Activated CD4-positive, alpha-beta memory T cell treated with anti-CD3 and anti-CD28 coated beads for 36 hours (primary cell): ENCODE measurements at regions not wholly inside any gene's neighbourhood (a gene's known extent, or its start where the extent isn't known, plus 50 kb on each side); places are given as distances from the start of the nearest gene placed in this dataset.

Experiments used
- CTCF ChIA-PET: fragments of 350-600 bp; sonication (Branson Sonifier 250); formaldehyde crosslinking; loops from one replicate; lab custom pipeline; 2021; ENCODE audit warnings: antibody characterized with exemption, inconsistent platforms; lab: Charles Lee
- POLR2A ChIA-PET: fragments of 350-600 bp; sonication (Branson Sonifier 250); formaldehyde crosslinking; loops from one replicate; lab custom pipeline; 2021; ENCODE audit warnings: antibody characterized with exemption; lab: Charles Lee
- DNase-seq: peaks from one replicate; pipeline ENCODE4 v3.0.0-alpha.2; 2020
- H3K27ac Mint-ChIP-seq: one replicate; pipeline ENCODE4 v1.8.0; 2021; ENCODE audit warnings: mixed read lengths
- H3K27me3 Mint-ChIP-seq: one replicate; pipeline ENCODE4 v1.8.0; 2021; ENCODE audit warnings: mixed read lengths
- H3K36me3 Mint-ChIP-seq: one replicate; pipeline ENCODE4 v1.8.0; 2021; ENCODE audit warnings: mixed read lengths
- H3K4me1 Mint-ChIP-seq: one replicate; pipeline ENCODE4 v1.8.0; 2021; ENCODE audit warnings: low read depth, mixed read lengths
- H3K4me3 Mint-ChIP-seq: one replicate; pipeline ENCODE4 v1.8.0; 2021; ENCODE audit warnings: mild to moderate bottlenecking, mixed read lengths
- H3K9me3 Mint-ChIP-seq: one replicate; pipeline ENCODE4 v1.8.0; 2021; ENCODE audit warnings: mixed read lengths
- intact Hi-C: fragments of 100-400 bp; cut with micrococcal nuclease; formaldehyde crosslinking; loops from one replicate; pipeline ENCODE4 v1.15.1; 2023

- Mint-ChIP-seq H3K4me1 (no peaks in the 10 kb centered on the region), H3K27me3 (peaks cover 1% of the 10 kb centered on the region), H3K36me3 (no peaks in the 10 kb centered on the region), H3K9me3 (peaks cover 16% of the 10 kb centered on the region), H3K27ac (no peak overlapping the region), H3K4me3 (no peak overlapping the region)
- CTCF ChIA-PET, result no interaction called here
- intact Hi-C loops, result no loop called here
- no peak for DNase-seq
- POLR2A ChIA-PET, result no interaction called here
Measured at GRCh38 chr16:54381601-54382313, 95.2 kb upstream of the IRX3 start.

GRCh38 chr16:54375071-54375470, 88.5 kb upstream of the IRX3 start:
- intact Hi-C loops, result no loop called here
- no peak for DNase-seq
- H3K4me1 Mint-ChIP-seq, result no peaks in the 10 kb centered on the region
- no peak overlapping the region for H3K4me3 Mint-ChIP-seq
- CTCF ChIA-PET, result no interaction called here
- peaks cover 34% of the 10 kb centered on the region for H3K27me3 Mint-ChIP-seq
- H3K27ac Mint-ChIP-seq, result no peak overlapping the region
- no peaks in the 10 kb centered on the region for H3K36me3 Mint-ChIP-seq
- peaks cover 9% of the 10 kb centered on the region for H3K9me3 Mint-ChIP-seq
- POLR2A ChIA-PET, result no interaction called here

- H3K36me3 Mint-ChIP-seq, result no peaks in the 10 kb centered on the region
- no peaks in the 10 kb centered on the region for H3K4me1 Mint-ChIP-seq
- intact Hi-C loops, result no loop called here
- H3K27me3 Mint-ChIP-seq, result peaks cover 38% of the 10 kb centered on the region
- no peak for DNase-seq
- no peak overlapping the region for H3K4me3 Mint-ChIP-seq
- no peak overlapping the region for H3K27ac Mint-ChIP-seq
- CTCF ChIA-PET, result no interaction called here
- peaks cover 4% of the 10 kb centered on the region for H3K9me3 Mint-ChIP-seq
- POLR2A ChIA-PET, result no interaction called here
Measured at GRCh38 chr16:54373534-54374520, 87.2 kb upstream of the IRX3 start.

- no peak overlapping the region for H3K4me3 Mint-ChIP-seq
- intact Hi-C loops, result no loop called here
- CTCF ChIA-PET, result no interaction called here
- no peak for DNase-seq
- no peaks in the 10 kb centered on the region for H3K4me1 Mint-ChIP-seq
- peaks cover 35% of the 10 kb centered on the region for H3K27me3 Mint-ChIP-seq
- H3K27ac Mint-ChIP-seq, result no peak overlapping the region
- POLR2A ChIA-PET, result no interaction called here
- H3K36me3 Mint-ChIP-seq, result no peaks in the 10 kb centered on the region
- H3K9me3 Mint-ChIP-seq, result no peaks in the 10 kb centered on the region
Measured at GRCh38 chr16:54370278-54371040, 83.9 kb upstream of the IRX3 start.

- H3K4me3 Mint-ChIP-seq, result no peak overlapping the region
- no peaks in the 10 kb centered on the region for H3K4me1 Mint-ChIP-seq
- ChIA-PET CTCF (no interaction called here), POLR2A (no interaction called here)
- intact Hi-C loops, result no loop called here
- peaks cover 31% of the 10 kb centered on the region for H3K27me3 Mint-ChIP-seq
- no peak for DNase-seq
- H3K36me3 Mint-ChIP-seq, result no peaks in the 10 kb centered on the region
- H3K27ac Mint-ChIP-seq, result no peak overlapping the region
- H3K9me3 Mint-ChIP-seq, result no peaks in the 10 kb centered on the region
Measured at GRCh38 chr16:54369861-54370260, 83.3 kb upstream of the IRX3 start.

GRCh38 chr16:54366943-54367342, 80.4 kb upstream of the IRX3 start:
- no peak overlapping the region for H3K4me3 Mint-ChIP-seq

GRCh38 chr16:54365990-54366634, 79.5 kb upstream of the IRX3 start:
- POLR2A ChIA-PET, result no interaction called here
- CTCF ChIA-PET, result no interaction called here
- H3K9me3 Mint-ChIP-seq, result no peaks in the 10 kb centered on the region
- H3K4me1 Mint-ChIP-seq, result no peaks in the 10 kb centered on the region
- no peaks in the 10 kb centered on the region for H3K36me3 Mint-ChIP-seq
- H3K27me3 Mint-ChIP-seq, result peaks cover 31% of the 10 kb centered on the region
- no peak overlapping the region for H3K4me3 Mint-ChIP-seq
- intact Hi-C loops, result no loop called here
- H3K27ac Mint-ChIP-seq, result no peak overlapping the region
- no peak for DNase-seq

More at GRCh38 chr16:54366943-54367342, 80.4 kb upstream of the IRX3 start:
- no peak for DNase-seq
- no peaks in the 10 kb centered on the region for H3K4me1 Mint-ChIP-seq
- ChIA-PET POLR2A (no interaction called here), CTCF (no interaction called here)
- H3K27me3 Mint-ChIP-seq, result peaks cover 26% of the 10 kb centered on the region
- H3K9me3 Mint-ChIP-seq, result no peaks in the 10 kb centered on the region
- no peaks in the 10 kb centered on the region for H3K36me3 Mint-ChIP-seq
- intact Hi-C loops, result no loop called here
- no peak overlapping the region for H3K27ac Mint-ChIP-seq

- POLR2A ChIA-PET, result no interaction called here
- H3K27ac Mint-ChIP-seq, result no peak overlapping the region
- peaks cover under 1% of the 10 kb centered on the region for H3K36me3 Mint-ChIP-seq
- CTCF ChIA-PET, result no interaction called here
- no peak overlapping the region for H3K4me3 Mint-ChIP-seq
- peaks cover 22% of the 10 kb centered on the region for H3K27me3 Mint-ChIP-seq
- no peak for DNase-seq
- intact Hi-C loops, result no loop called here
- H3K9me3 Mint-ChIP-seq, result no peaks in the 10 kb centered on the region
- no peaks in the 10 kb centered on the region for H3K4me1 Mint-ChIP-seq
Measured at GRCh38 chr16:54363766-54364165, 77.2 kb upstream of the IRX3 start.

GRCh38 chr16:54362591-54363206, 76.1 kb upstream of the IRX3 start:
- H3K27ac Mint-ChIP-seq, result no peak overlapping the region
- no peak for DNase-seq
- peaks cover 28% of the 10 kb centered on the region for H3K27me3 Mint-ChIP-seq
- POLR2A ChIA-PET, result no interaction called here
- no peaks in the 10 kb centered on the region for H3K9me3 Mint-ChIP-seq
- no peaks in the 10 kb centered on the region for H3K4me1 Mint-ChIP-seq
- intact Hi-C loops, result no loop called here
- CTCF ChIA-PET, result no interaction called here
- H3K36me3 Mint-ChIP-seq, result peaks cover 2% of the 10 kb centered on the region
- H3K4me3 Mint-ChIP-seq, result no peak overlapping the region

- no peaks in the 10 kb centered on the region for H3K4me1 Mint-ChIP-seq
- peaks cover 2% of the 10 kb centered on the region for H3K36me3 Mint-ChIP-seq
- no peaks in the 10 kb centered on the region for H3K9me3 Mint-ChIP-seq
- POLR2A ChIA-PET, result no interaction called here
- H3K4me3 Mint-ChIP-seq, result no peak overlapping the region
- intact Hi-C loops, result no loop called here
- CTCF ChIA-PET, result no interaction called here
- peaks cover 30% of the 10 kb centered on the region for H3K27me3 Mint-ChIP-seq
- H3K27ac Mint-ChIP-seq, result no peak overlapping the region
- no peak for DNase-seq
Measured at GRCh38 chr16:54361246-54361645, 74.7 kb upstream of the IRX3 start.

- intact Hi-C loops, result no loop called here
- POLR2A ChIA-PET, result no interaction called here
Measured at GRCh38 chr16:54360681-54361080, 74.1 kb upstream of the IRX3 start.

More at GRCh38 chr16:54360681-54361080, 74.1 kb upstream of the IRX3 start:
- H3K27me3 Mint-ChIP-seq, result peaks cover 30% of the 10 kb centered on the region
- peaks cover 2% of the 10 kb centered on the region for H3K36me3 Mint-ChIP-seq
- no peaks in the 10 kb centered on the region for H3K4me1 Mint-ChIP-seq
- peaks cover 3% of the 10 kb centered on the region for H3K9me3 Mint-ChIP-seq
- no peak overlapping the region for H3K4me3 Mint-ChIP-seq
- CTCF ChIA-PET, result no interaction called here
- no peak for DNase-seq
- H3K27ac Mint-ChIP-seq, result no peak overlapping the region
